Suppressor macrophage treated with lipopolysaccharide for 4 hours (primary cell): ENCODE measurements at regions not wholly inside any gene's neighbourhood (a gene's known extent, or its start where the extent isn't known, plus 50 kb on each side); places are given as distances from the start of the nearest gene placed in this dataset.
"Not testable (repeated sequence)": the region's sequence is repeated elsewhere in the genome, so short reads cannot be mapped to it uniquely, and the experiment has no call there.

Experiments used
- DNase-seq: peaks from one replicate; pipeline ENCODE4 v3.0.0-alpha.2; 2020

- DNase-seq: no peak
Measured at GRCh38 chr2:122244598-122245229, 489.3 kb downstream of the TSN start.

GRCh38 chr2:122249673-122250072 lies 494.2 kb downstream of the TSN start:
- DNase-seq: no peak

GRCh38 chr2:122251158-122251557 lies 495.7 kb downstream of the TSN start:
- no peak for DNase-seq

GRCh38 chr2:122251566-122251965 lies 496.1 kb downstream of the TSN start:
- DNase-seq: no peak

GRCh38 chr2:122255924-122256323 lies 500.5 kb downstream of the TSN start:
- DNase-seq: no peak

- no peak for DNase-seq
Measured at GRCh38 chr2:122261911-122262310, 506.5 kb downstream of the TSN start.

GRCh38 chr2:122263746-122264145 lies 508.3 kb downstream of the TSN start:
- no peak for DNase-seq

- no peak for DNase-seq
Measured at GRCh38 chr2:122266636-122267035, 511.2 kb downstream of the TSN start.

- no peak for DNase-seq
Measured at GRCh38 chr2:122267947-122268346, 512.5 kb downstream of the TSN start.

- no peak for DNase-seq
Measured at GRCh38 chr2:122273785-122274419, 518.5 kb downstream of the TSN start.

GRCh38 chr2:122277956-122278355 lies 522.5 kb downstream of the TSN start:
- no peak for DNase-seq

- no peak for DNase-seq
Measured at GRCh38 chr2:122300758-122301157, 545.3 kb downstream of the TSN start.

- DNase-seq: no peak
Measured at GRCh38 chr2:122307763-122308162, 552.3 kb downstream of the TSN start.

GRCh38 chr2:122315306-122315705 lies 559.9 kb downstream of the TSN start:
- no peak for DNase-seq

GRCh38 chr2:122319539-122320132 lies 564.2 kb downstream of the TSN start:
- no peak for DNase-seq

- DNase-seq: no peak
Measured at GRCh38 chr2:122322815-122323214, 567.4 kb downstream of the TSN start.

GRCh38 chr2:122323927-122324326 lies 568.5 kb downstream of the TSN start:
- no peak for DNase-seq

- DNase-seq: no peak
Measured at GRCh38 chr2:122326471-122326870, 571.0 kb downstream of the TSN start.

GRCh38 chr2:122328816-122329215 lies 573.4 kb downstream of the TSN start:
- DNase-seq: no peak

GRCh38 chr2:122329278-122329677 lies 573.8 kb downstream of the TSN start:
- no peak for DNase-seq

- DNase-seq: no peak
Measured at GRCh38 chr2:122333932-122334331, 578.5 kb downstream of the TSN start.

GRCh38 chr2:122338000-122338399 lies 582.5 kb downstream of the TSN start:
- no peak for DNase-seq

- no peak for DNase-seq
Measured at GRCh38 chr2:122340246-122340645, 584.8 kb downstream of the TSN start.

GRCh38 chr2:122341007-122341406 lies 585.6 kb downstream of the TSN start:
- DNase-seq: no peak

GRCh38 chr2:122352151-122352550 lies 596.7 kb downstream of the TSN start:
- not testable (repeated sequence) for DNase-seq
